ENCODE measurements at regions not wholly inside any gene's neighbourhood (a gene's known extent, or its start where the extent isn't known, plus 50 kb on each side); places are given as distances from the start of the nearest gene placed in this dataset.

DNA sequence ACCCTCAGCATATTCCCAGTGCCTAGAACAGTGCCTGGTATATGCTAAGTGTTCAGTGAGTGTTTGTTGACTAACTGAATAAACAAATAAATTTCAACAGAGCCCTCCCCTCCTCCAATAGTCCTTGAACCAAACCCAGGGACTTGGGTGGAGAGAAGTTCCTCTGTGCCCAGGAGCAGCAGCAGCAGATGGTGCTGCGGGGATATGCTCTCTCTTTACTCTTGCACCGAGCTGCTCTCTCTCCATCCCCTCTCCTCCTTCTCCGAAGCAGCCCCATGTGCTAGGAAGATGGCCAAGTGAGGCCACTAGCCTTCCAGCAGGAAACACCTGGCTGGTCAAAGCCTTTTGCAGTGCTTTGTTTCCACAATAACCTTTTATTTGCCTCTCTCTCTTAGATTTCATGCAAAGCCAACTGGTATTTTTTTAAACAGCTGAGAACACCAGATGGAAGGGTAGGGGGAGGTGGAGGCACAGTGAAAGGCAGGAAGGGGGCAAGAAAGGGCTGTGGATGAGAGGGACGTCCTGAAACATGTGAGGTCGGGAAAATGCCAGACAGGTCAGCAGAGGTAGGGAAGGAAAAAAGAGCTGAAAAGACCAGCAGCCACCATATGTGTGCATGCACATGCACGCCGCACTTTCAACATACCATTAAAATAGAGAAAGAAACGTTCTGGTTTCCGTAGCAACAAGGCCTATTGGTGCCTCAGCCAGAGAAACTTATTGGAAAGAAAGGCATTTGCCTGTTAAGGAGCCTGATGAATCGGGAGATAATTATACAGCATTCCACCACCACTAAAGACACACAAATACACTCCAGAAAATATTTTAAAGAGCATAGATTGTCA is 78.9 kb downstream of the EMP1 start:
- no peak for FAIRE-seq

GRCh38 chr12:13273850-13274249 is 77.3 kb downstream of the EMP1 start:
- FAIRE-seq = no peak

GRCh38 chr12:13273097-13273496 is 76.6 kb downstream of the EMP1 start:
- FAIRE-seq = no peak

- FAIRE-seq = no peak
These were observed 74.3 kb downstream of the EMP1 start for GRCh38 chr12:13270817-13271216.
